ENCODE measurements at regions not wholly inside any gene's neighbourhood (a gene's known extent, or its start where the extent isn't known, plus 50 kb on each side); places are given as distances from the start of the nearest gene placed in this dataset.
"Not testable (repeated sequence)": the region's sequence is repeated elsewhere in the genome, so short reads cannot be mapped to it uniquely, and the experiment has no call there.

DNA sequence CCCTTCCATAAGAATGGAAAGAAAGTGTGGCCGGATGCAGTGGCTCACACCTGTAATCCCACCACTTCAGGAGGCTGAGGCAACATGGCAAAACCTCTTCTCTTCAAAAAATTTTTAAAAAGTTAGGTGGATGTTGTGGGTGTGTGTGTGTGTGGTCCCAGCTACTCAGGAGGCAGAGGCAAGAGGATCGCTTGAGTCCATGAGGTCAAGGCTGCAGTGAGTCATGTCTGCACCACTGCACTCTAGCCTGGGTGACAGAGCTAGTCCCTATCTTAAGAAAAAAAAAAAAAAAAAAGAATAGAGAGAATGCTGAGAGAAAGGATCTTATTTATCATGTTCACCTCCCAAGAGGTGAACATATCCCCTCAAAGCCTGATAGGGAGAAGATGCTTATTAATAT lies 492.1 kb upstream of the SMIM31 start:
- Mint-ChIP-seq H3K27me3 (ENCODE audit: low read depth) (no peaks in the 10 kb centered on the region), H3K27ac (no peak overlapping the region), H3K4me3 (no peak overlapping the region), H3K36me3 (no peaks in the 10 kb centered on the region), H3K9me3 (no peaks in the 10 kb centered on the region), H3K4me1 (peaks cover 4% of the 10 kb centered on the region; the same call in 1 of the 2 replicates)
- ChIA-PET CTCF (no interaction called here), POLR2A (interaction anchor here (0.7 kb wide), 1 partner anchor 416 kb away, joined by 4 read pairs; no protein-coding TSS in a partner anchor)
- ATAC-seq (no peak), DNase-seq (ENCODE audit: low spot score) (no peak)
- TF ChIP-seq OVOL2 (CRISPR knock-in tag; IDR thresholded peaks at IDR 0.05; ENCODE audit: borderline replicate concordance) (no peak), ZBTB21 (CRISPR knock-in tag; IDR thresholded peaks at IDR 0.05; ENCODE audit: borderline replicate concordance) (no peak), TEAD1 (CRISPR knock-in tag; IDR thresholded peaks at IDR 0.05) (no peak), MXD4 (CRISPR knock-in tag; IDR thresholded peaks at IDR 0.05; ENCODE audit: borderline replicate concordance) (no peak)
- TF ChIP-seq, protein P1, sequence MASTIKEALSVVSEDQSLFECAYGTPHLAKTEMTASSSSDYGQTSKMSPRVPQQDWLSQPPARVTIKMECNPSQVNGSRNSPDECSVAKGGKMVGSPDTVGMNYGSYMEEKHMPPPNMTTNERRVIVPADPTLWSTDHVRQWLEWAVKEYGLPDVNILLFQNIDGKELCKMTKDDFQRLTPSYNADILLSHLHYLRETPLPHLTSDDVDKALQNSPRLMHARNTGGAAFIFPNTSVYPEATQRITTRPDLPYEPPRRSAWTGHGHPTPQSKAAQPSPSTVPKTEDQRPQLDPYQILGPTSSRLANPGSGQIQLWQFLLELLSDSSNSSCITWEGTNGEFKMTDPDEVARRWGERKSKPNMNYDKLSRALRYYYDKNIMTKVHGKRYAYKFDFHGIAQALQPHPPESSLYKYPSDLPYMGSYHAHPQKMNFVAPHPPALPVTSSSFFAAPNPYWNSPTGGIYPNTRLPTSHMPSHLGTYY (CRISPR knock-in tag; IDR thresholded peaks at IDR 0.05), result no peak
- TF ChIP-seq, protein P2, sequence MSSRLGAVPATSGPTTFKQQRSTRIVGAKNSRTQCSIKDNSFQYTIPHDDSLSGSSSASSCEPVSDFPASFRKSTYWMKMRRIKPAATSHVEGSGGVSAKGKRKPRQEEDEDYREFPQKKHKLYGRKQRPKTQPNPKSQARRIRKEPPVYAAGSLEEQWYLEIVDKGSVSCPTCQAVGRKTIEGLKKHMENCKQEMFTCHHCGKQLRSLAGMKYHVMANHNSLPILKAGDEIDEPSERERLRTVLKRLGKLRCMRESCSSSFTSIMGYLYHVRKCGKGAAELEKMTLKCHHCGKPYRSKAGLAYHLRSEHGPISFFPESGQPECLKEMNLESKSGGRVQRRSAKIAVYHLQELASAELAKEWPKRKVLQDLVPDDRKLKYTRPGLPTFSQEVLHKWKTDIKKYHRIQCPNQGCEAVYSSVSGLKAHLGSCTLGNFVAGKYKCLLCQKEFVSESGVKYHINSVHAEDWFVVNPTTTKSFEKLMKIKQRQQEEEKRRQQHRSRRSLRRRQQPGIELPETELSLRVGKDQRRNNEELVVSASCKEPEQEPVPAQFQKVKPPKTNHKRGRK (CRISPR knock-in tag; IDR thresholded peaks at IDR 0.05; ENCODE audit: borderline replicate concordance), result no peak
- TF ChIP-seq, protein P3, sequence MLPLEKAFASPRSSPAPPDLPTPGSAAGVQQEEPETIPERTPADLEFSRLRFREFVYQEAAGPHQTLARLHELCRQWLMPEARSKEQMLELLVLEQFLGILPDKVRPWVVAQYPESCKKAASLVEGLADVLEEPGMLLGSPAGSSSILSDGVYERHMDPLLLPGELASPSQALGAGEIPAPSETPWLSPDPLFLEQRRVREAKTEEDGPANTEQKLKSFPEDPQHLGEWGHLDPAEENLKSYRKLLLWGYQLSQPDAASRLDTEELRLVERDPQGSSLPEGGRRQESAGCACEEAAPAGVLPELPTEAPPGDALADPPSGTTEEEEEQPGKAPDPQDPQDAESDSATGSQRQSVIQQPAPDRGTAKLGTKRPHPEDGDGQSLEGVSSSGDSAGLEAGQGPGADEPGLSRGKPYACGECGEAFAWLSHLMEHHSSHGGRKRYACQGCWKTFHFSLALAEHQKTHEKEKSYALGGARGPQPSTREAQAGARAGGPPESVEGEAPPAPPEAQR (CRISPR knock-in tag; IDR thresholded peaks at IDR 0.05), result no peak

DNA sequence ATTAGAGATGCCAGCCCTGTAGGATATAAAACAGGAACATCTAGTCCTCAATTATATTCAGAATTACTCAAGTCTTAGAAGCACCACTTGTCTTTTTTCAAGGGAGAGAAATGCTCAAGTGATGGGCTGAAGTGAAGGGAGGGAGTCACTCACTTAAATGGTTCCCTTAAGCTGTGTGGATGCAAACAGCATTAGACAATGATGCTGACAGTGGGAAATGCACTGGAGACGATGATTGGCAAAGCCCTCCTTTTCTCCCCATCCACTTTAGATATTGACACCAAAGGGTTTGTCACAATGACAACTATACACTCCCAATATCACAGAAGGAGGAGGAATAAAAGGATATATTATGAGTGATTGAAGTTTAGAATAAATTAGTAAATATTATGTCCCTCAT lies 491.4 kb upstream of the SMIM31 start:
- H3K4me3 Mint-ChIP-seq; DNase-seq (ENCODE audit: low spot score); H3K4me1 Mint-ChIP-seq; H3K9me3 Mint-ChIP-seq; H3K27me3 Mint-ChIP-seq (ENCODE audit: low read depth); ATAC-seq; CTCF ChIA-PET; POLR2A ChIA-PET; H3K27ac Mint-ChIP-seq; H3K36me3 Mint-ChIP-seq: not testable (repeated sequence)

DNA sequence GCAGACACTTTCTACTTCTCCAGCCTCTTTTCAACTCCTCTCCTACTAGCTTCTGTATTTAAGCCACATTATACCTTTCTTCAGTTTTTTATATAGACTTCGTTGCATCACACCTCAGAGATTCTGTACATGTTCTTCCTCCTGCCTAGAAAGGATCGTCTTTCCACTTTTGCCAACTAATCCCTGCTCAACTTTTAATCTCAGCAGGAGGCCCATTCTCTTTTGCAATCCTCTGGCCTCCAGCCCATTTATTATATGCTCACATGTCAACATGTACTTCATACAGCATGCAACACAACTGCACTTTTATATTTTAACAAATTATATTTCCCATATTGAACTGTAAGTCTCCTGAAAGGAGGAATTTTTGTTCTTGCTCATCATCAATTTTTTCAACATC lies 476.5 kb upstream of the SMIM31 start:
- not testable (repeated sequence) for H3K27ac Mint-ChIP-seq, ATAC-seq

DNA sequence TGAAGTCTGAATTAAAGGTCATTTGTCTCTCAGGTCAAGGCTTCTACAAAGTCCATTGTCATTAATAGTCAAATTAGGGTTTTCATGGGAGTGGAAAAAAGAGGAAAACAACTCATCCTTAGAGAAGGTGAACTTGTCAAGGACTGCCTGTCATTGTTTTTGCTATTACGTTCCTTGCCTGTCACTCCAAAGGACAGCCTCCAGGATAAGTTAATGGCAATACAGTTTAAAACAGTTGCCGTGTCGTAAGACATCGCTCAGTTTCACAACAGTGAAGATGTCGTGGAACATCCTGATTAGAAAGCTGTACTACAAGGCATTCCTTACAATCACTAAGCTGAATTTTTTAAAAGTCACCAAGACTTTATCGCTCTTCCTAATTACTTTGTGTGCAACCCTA lies 466.8 kb upstream of the SMIM31 start:
- TF ChIP-seq NFE2L1 (CRISPR knock-in tag; IDR thresholded peaks at IDR 0.05), result no peak
- TF ChIP-seq TEAD1 (CRISPR knock-in tag; IDR thresholded peaks at IDR 0.05), result no peak
- no peak for TF ChIP-seq GABPB1 (CRISPR knock-in tag; IDR thresholded peaks at IDR 0.05)
- TF ChIP-seq GTF2I (CRISPR knock-in tag; conservative IDR thresholded peaks at IDR 0.05), result no peak
- TF ChIP-seq ZNF396 (CRISPR knock-in tag; IDR thresholded peaks at IDR 0.05; ENCODE audit: borderline replicate concordance), result no peak
- TF ChIP-seq, protein P4, sequence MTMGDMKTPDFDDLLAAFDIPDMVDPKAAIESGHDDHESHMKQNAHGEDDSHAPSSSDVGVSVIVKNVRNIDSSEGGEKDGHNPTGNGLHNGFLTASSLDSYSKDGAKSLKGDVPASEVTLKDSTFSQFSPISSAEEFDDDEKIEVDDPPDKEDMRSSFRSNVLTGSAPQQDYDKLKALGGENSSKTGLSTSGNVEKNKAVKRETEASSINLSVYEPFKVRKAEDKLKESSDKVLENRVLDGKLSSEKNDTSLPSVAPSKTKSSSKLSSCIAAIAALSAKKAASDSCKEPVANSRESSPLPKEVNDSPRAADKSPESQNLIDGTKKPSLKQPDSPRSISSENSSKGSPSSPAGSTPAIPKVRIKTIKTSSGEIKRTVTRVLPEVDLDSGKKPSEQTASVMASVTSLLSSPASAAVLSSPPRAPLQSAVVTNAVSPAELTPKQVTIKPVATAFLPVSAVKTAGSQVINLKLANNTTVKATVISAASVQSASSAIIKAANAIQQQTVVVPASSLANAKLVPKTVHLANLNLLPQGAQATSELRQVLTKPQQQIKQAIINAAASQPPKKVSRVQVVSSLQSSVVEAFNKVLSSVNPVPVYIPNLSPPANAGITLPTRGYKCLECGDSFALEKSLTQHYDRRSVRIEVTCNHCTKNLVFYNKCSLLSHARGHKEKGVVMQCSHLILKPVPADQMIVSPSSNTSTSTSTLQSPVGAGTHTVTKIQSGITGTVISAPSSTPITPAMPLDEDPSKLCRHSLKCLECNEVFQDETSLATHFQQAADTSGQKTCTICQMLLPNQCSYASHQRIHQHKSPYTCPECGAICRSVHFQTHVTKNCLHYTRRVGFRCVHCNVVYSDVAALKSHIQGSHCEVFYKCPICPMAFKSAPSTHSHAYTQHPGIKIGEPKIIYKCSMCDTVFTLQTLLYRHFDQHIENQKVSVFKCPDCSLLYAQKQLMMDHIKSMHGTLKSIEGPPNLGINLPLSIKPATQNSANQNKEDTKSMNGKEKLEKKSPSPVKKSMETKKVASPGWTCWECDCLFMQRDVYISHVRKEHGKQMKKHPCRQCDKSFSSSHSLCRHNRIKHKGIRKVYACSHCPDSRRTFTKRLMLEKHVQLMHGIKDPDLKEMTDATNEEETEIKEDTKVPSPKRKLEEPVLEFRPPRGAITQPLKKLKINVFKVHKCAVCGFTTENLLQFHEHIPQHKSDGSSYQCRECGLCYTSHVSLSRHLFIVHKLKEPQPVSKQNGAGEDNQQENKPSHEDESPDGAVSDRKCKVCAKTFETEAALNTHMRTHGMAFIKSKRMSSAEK (CRISPR knock-in tag; IDR thresholded peaks at IDR 0.05; ENCODE audit: borderline replicate concordance), result no peak
- no peak for TF ChIP-seq NFATC4 (CRISPR knock-in tag; IDR thresholded peaks at IDR 0.05)
- TF ChIP-seq, protein P5, sequence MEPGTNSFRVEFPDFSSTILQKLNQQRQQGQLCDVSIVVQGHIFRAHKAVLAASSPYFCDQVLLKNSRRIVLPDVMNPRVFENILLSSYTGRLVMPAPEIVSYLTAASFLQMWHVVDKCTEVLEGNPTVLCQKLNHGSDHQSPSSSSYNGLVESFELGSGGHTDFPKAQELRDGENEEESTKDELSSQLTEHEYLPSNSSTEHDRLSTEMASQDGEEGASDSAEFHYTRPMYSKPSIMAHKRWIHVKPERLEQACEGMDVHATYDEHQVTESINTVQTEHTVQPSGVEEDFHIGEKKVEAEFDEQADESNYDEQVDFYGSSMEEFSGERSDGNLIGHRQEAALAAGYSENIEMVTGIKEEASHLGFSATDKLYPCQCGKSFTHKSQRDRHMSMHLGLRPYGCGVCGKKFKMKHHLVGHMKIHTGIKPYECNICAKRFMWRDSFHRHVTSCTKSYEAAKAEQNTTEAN (CRISPR knock-in tag; IDR thresholded peaks at IDR 0.05), result no peak
- ATAC-seq (no peak), DNase-seq (ENCODE audit: low spot score) (no peak)
- POLR2A ChIA-PET, result no interaction called here
- Mint-ChIP-seq H3K27ac (no peak overlapping the region), H3K9me3 (no peaks in the 10 kb centered on the region), H3K36me3 (no peaks in the 10 kb centered on the region), H3K4me1 (no peaks in the 10 kb centered on the region), H3K4me3 (no peak overlapping the region), H3K27me3 (ENCODE audit: low read depth) (no peaks in the 10 kb centered on the region)
- CTCF ChIA-PET, result no interaction called here

More for the DNA sequence above, 476.5 kb upstream of the SMIM31 start:
- H3K9me3 Mint-ChIP-seq; DNase-seq (ENCODE audit: low spot score); POLR2A ChIA-PET; H3K4me3 Mint-ChIP-seq; H3K36me3 Mint-ChIP-seq; H3K27me3 Mint-ChIP-seq (ENCODE audit: low read depth); H3K4me1 Mint-ChIP-seq; CTCF ChIA-PET: not testable (repeated sequence)

All from WTC11 (cell line).